HL-60 (cell line): ENCODE measurements at regions not wholly inside any gene's neighbourhood (a gene's known extent, or its start where the extent isn't known, plus 50 kb on each side); places are given as distances from the start of the nearest gene placed in this dataset.

Source experiments
- DNase-seq, 2 experiments: peaks; one replicate each; pipeline ENCODE4 v3.0.0-alpha.2; 2010 to 2020; ENCODE audit warnings: low read depth in 1 of 2, low spot score in 1 of 2
- H3K27ac ChIP-seq: fragments of 250-450 bp; sonication (Bioruptor Pico); replicated peaks from 2 replicates; pipeline ENCODE4 v1.5.1; 2020; ENCODE audit warnings: mild to moderate bottlenecking, moderate library complexity
- H3K27me3 ChIP-seq: fragments of 250-450 bp; sonication (Bioruptor Pico); 2 replicates; pipeline ENCODE4 v1.5.1; 2021; ENCODE audit warnings: mild to moderate bottlenecking, moderate library complexity; ENCODE audit not compliant: insufficient read depth, poor library complexity, severe bottlenecking
- H3K4me3 ChIP-seq: replicated peaks from 2 replicates; pipeline ENCODE4 v1.5.1; 2011; ENCODE audit warnings: mild to moderate bottlenecking, control low read depth, low read length; ENCODE audit not compliant: insufficient read depth
- CTCF ChIP-seq: IDR thresholded peaks from one replicate; pipeline ENCODE4 v1.5.1; 2011; ENCODE audit warnings: low read length, control low read depth, inconsistent platforms; ENCODE audit not compliant: insufficient read depth
- GABPA ChIP-seq: IDR thresholded peaks from 2 replicates; pipeline ENCODE4 v1.6.1; 2012; ENCODE audit warnings: low read depth
- POLR2AphosphoS5 ChIP-seq: IDR thresholded peaks from 2 replicates; pipeline ENCODE4 v1.6.1; 2012; ENCODE audit warnings: low read depth
- SPI1 ChIP-seq: IDR thresholded peaks from 2 replicates; pipeline ENCODE4 v1.6.1; 2012; ENCODE audit warnings: low read depth, mild to moderate bottlenecking, borderline replicate concordance
- TF ChIP-seq, protein P1 (sequence below): IDR thresholded peaks from 2 replicates; pipeline ENCODE4 v1.6.1; 2012; ENCODE audit warnings: low read depth; ENCODE audit not compliant: insufficient replicate concordance

- no peak overlapping the region for H3K4me3 ChIP-seq
- TF ChIP-seq, protein P1, sequence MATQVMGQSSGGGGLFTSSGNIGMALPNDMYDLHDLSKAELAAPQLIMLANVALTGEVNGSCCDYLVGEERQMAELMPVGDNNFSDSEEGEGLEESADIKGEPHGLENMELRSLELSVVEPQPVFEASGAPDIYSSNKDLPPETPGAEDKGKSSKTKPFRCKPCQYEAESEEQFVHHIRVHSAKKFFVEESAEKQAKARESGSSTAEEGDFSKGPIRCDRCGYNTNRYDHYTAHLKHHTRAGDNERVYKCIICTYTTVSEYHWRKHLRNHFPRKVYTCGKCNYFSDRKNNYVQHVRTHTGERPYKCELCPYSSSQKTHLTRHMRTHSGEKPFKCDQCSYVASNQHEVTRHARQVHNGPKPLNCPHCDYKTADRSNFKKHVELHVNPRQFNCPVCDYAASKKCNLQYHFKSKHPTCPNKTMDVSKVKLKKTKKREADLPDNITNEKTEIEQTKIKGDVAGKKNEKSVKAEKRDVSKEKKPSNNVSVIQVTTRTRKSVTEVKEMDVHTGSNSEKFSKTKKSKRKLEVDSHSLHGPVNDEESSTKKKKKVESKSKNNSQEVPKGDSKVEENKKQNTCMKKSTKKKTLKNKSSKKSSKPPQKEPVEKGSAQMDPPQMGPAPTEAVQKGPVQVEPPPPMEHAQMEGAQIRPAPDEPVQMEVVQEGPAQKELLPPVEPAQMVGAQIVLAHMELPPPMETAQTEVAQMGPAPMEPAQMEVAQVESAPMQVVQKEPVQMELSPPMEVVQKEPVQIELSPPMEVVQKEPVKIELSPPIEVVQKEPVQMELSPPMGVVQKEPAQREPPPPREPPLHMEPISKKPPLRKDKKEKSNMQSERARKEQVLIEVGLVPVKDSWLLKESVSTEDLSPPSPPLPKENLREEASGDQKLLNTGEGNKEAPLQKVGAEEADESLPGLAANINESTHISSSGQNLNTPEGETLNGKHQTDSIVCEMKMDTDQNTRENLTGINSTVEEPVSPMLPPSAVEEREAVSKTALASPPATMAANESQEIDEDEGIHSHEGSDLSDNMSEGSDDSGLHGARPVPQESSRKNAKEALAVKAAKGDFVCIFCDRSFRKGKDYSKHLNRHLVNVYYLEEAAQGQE = no peak
- H3K27ac ChIP-seq = no peak overlapping the region
- no peaks in the 10 kb centered on the region for H3K27me3 ChIP-seq
- no peak for DNase-seq
These were observed 975.5 kb downstream of the IGSF11 start for GRCh38 chr3:118059096-118059495.

DNA sequence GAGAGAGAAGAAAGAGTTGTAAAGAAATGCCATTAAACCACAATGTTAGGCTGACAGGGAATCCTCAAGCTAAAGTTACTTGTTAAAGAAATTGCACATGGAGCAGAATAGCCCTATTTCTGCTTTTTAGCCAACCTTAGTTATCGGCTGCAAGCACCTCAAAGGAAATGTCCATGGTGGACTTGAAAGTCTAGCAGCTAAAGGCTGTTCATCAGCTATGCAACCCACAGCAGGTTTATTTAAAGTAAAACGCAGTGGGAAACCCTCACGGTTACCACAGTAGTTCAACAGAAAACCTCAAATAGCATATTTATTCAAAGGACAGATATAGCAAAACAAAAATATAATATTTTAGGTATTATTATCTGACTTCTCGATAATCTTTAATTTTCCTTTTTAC lies 967.2 kb downstream of the IGSF11 start:
- H3K27me3 ChIP-seq = no peaks in the 10 kb centered on the region
- no peak overlapping the region for H3K27ac ChIP-seq
- no peak for DNase-seq
- no peak overlapping the region for H3K4me3 ChIP-seq
- TF ChIP-seq CTCF (no peak), POLR2AphosphoS5 (no peak), SPI1 (no peak), GABPA (no peak)
- TF ChIP-seq, protein P1 = no peak

GRCh38 chr3:118075873-118076272 lies 958.8 kb downstream of the IGSF11 start:
- DNase-seq = no peak
- TF ChIP-seq, protein P1 = no peak
- no peak for TF ChIP-seq CTCF
- no peak for TF ChIP-seq POLR2AphosphoS5
- TF ChIP-seq GABPA = no peak

GRCh38 chr3:118077332-118077731 lies 957.3 kb downstream of the IGSF11 start:
- TF ChIP-seq CTCF (no peak), GABPA (no peak), SPI1 (no peak), POLR2AphosphoS5 (no peak)
- TF ChIP-seq, protein P1 = no peak
- DNase-seq = no peak
- Histone ChIP-seq H3K4me3 (no peak overlapping the region), H3K27me3 (no peaks in the 10 kb centered on the region), H3K27ac (no peak overlapping the region)

More at GRCh38 chr3:118075873-118076272, 958.8 kb downstream of the IGSF11 start:
- no peak overlapping the region for H3K4me3 ChIP-seq
- no peaks in the 10 kb centered on the region for H3K27me3 ChIP-seq
- no peak overlapping the region for H3K27ac ChIP-seq
